ENCODE measurements at regions not wholly inside any gene's neighbourhood (a gene's known extent, or its start where the extent isn't known, plus 50 kb on each side); places are given as distances from the start of the nearest gene placed in this dataset.

- no peak for TF ChIP-seq KDM5B (CRISPR knock-in tag; IDR thresholded peaks at IDR 0.05; ENCODE audit: borderline replicate concordance)
- no peak for TF ChIP-seq ZNF280B (CRISPR knock-in tag; IDR thresholded peaks at IDR 0.05; ENCODE audit: borderline replicate concordance)
Measured at GRCh38 chr12:67141296-67142018, 127.7 kb upstream of the CAND1 start (continued).

GRCh38 chr12:67145692-67146091 is 123.5 kb upstream of the CAND1 start:
- no peak overlapping the region for H3K27ac ChIP-seq (ENCODE audit: extremely low read length, insufficient read depth, low read length)
- ATAC-seq (no peak), FAIRE-seq (no peak), DNase-seq (ENCODE audit: low spot score) (no peak)
- BruUV-seq (replicated peaks) = no TSS peak
- 10% methylated on average over 4 of the region's 4 CpGs for WGBS (ENCODE audit: low lambda C conversion rate)
- no peak overlapping the region for H3K4me2 ChIP-seq (ENCODE audit: low read depth, low read length)
- H3K9ac ChIP-seq (ENCODE audit: insufficient read depth, low read depth, low read length) = no peak overlapping the region
- no peaks in the 10 kb centered on the region for H3K36me3 ChIP-seq (replicated peaks in 1 of 2; ENCODE audit: control insufficient read depth in 1 of 2, insufficient read depth in 2 of 2, low read length in 2 of 2)
- in situ Hi-C loops (cut with HindIII; ENCODE audit: extremely low pct_ligation_motif_present, low pct_unique_long_range_greater_than_20kb) = no loop called here
- ChIA-PET POLR2A (no interaction called here), CTCF (ENCODE audit: low intra/inter-chr PET ratio, low total read pairs) (no interaction called here)
- no peaks in the 10 kb centered on the region for H3K4me1 ChIP-seq (ENCODE audit: insufficient read depth, low read length)
- no peaks in the 10 kb centered on the region for H3K79me2 ChIP-seq (ENCODE audit: insufficient read depth, low read length)
- no peaks in the 10 kb centered on the region; a peak in 1 of 5 replicates for H3K27me3 ChIP-seq (ENCODE audit: control insufficient read depth in 1 of 2, insufficient read depth in 2 of 2, low read length in 2 of 2)
- intact Hi-C loops (cut with micrococcal nuclease; ENCODE audit: unreplicated experiment) = no loop called here
- no peak overlapping the region for H2AFZ ChIP-seq (ENCODE audit: low read length)
- H3K9me3 ChIP-seq (ENCODE audit: low read length) = no peaks in the 10 kb centered on the region
- H4K20me1 ChIP-seq (ENCODE audit: insufficient read depth, low read length) = no peaks in the 10 kb centered on the region
- no peak overlapping the region for H3K4me3 ChIP-seq (replicated peaks in 1 of 3; ENCODE audit: insufficient read depth in 1 of 3, low read depth in 2 of 3, low read length in 3 of 3)
- TF ChIP-seq RBM39 (IDR thresholded peaks at IDR 0.05; ENCODE audit: low read depth, low read length, poor library complexity, severe bottlenecking) (no peak), NONO (IDR thresholded peaks at IDR 0.05) (no peak), NONO (CRISPR knock-in tag; conservative IDR thresholded peaks at IDR 0.05) (no peak), HOXA9 (CRISPR knock-in tag; IDR thresholded peaks at IDR 0.05; ENCODE audit: borderline replicate concordance) (no peak), ZNF20 (CRISPR knock-in tag; IDR thresholded peaks at IDR 0.05) (no peak), ZNF431 (CRISPR knock-in tag; IDR thresholded peaks at IDR 0.05; ENCODE audit: borderline replicate concordance, low read depth) (no peak), FOXP1 (IDR thresholded peaks at IDR 0.05) (no peak), FOXP1 (CRISPR knock-in tag; IDR thresholded peaks at IDR 0.05) (no peak), BRF2 (CRISPR knock-in tag; IDR thresholded peaks at IDR 0.05) (no peak), ZFP82 (CRISPR knock-in tag; IDR thresholded peaks at IDR 0.05; ENCODE audit: borderline replicate concordance) (no peak), CEBPG (CRISPR knock-in tag; IDR thresholded peaks at IDR 0.05) (no peak), ZNF225 (CRISPR knock-in tag; IDR thresholded peaks at IDR 0.05) (no peak), CBFB (CRISPR knock-in tag; IDR thresholded peaks at IDR 0.05) (no peak), MATR3 (CRISPR knock-in tag; IDR thresholded peaks at IDR 0.05) (no peak), ARNT (IDR thresholded peaks at IDR 0.05) (no peak), ZNF317 (CRISPR knock-in tag; IDR thresholded peaks at IDR 0.05) (no peak), NCOA5 (CRISPR knock-in tag; IDR thresholded peaks at IDR 0.05) (no peak), NPAS2 (CRISPR knock-in tag; IDR thresholded peaks at IDR 0.05; ENCODE audit: borderline replicate concordance) (no peak)

Measured in HepG2 (cell line).